K562 (cell line): ENCODE measurements at regions not wholly inside any gene's neighbourhood (a gene's known extent, or its start where the extent isn't known, plus 50 kb on each side); places are given as distances from the start of the nearest gene placed in this dataset.

Source experiments
- ATAC-seq: fragments of 200-7000 bp; cut with Tn5 transposase; 3 replicates; pipeline ENCODE4 v1.9.1; 2020; ENCODE audit warnings: moderate library complexity
- BruUV-seq: library from RNA; stranded (reverse); fragments of 400-500 nt; replicated peaks from 2 replicates; lab custom pipeline; 2021; lab: Mats Ljungman, UMichigan
- CTCF ChIA-PET: fragments of 300-600 bp; formaldehyde crosslinking; extraction: SDS; loops from one replicate; lab custom pipeline; 2021; ENCODE audit warnings: low intra/inter-chr PET ratio; lab: Yijun Ruan, JAX
- POLR2A ChIA-PET: fragments of 300-600, 350-650 bp; sonication (Branson Sonifier 250); formaldehyde crosslinking; extraction: SDS; loops from one replicate; lab custom pipeline; 2021; ENCODE audit warnings: antibody characterized with exemption, inconsistent platforms; lab: Yijun Ruan, JAX
- DNase-seq, 4 experiments: peaks; one replicate each; pipeline versions ENCODE4 v3.0.0 to v3.0.0-alpha.2; 2011 to 2018; ENCODE audit warnings: low spot score in 3 of 4, mixed read lengths in 3 of 4; ENCODE audit errors: extremely low read depth in 1 of 4
- FAIRE-seq: peaks from 2 replicates; lab custom pipeline; 2011; peaks lifted over from hg19 to GRCh38; lab: Jason Lieb, UNC
- H2AFZ ChIP-seq: 2 replicates; pipeline ENCODE4 v1.6.0; 2011; ENCODE audit warnings: low read depth, low read length, control low read depth, inconsistent platforms
- H3K27ac ChIP-seq: fragments of 200-600 bp; 3 replicates; pipeline ENCODE4 v1.8.0; 2011; ENCODE audit warnings: low read depth, mild to moderate bottlenecking, control low read depth, inconsistent platforms, low read length, moderate library complexity, mixed read lengths; ENCODE audit errors: extremely low read depth
- H3K27me3 ChIP-seq, 2 experiments: fragments of 300-600 bp in 1 of 2; 2 replicates in 1 of 2; 3 replicates in 1 of 2; pipeline versions ENCODE4 v1.6.0 to v1.8.0; 2011; ENCODE audit warnings: inconsistent platforms in 2 of 2, low read length in 2 of 2, mild to moderate bottlenecking in 1 of 2, mixed read lengths in 1 of 2, moderate library complexity in 1 of 2; ENCODE audit not compliant: control insufficient read depth in 2 of 2, insufficient read depth in 2 of 2
- H3K36me3 ChIP-seq: fragments of 300-600 bp; 3 replicates; pipeline ENCODE4 v1.8.0; 2011; ENCODE audit warnings: mild to moderate bottlenecking, low read length, inconsistent platforms; ENCODE audit not compliant: control insufficient read depth, insufficient read depth
- H3K4me1 ChIP-seq, 2 experiments: fragments of 200-600 bp in 1 of 2; replicated peaks in 1 of 2; 2 replicates in 1 of 2; 3 replicates in 1 of 2; pipeline versions ENCODE4 v1.5.1 to v1.8.0; 2011; ENCODE audit warnings: inconsistent platforms in 2 of 2, low read length in 2 of 2, mild to moderate bottlenecking in 1 of 2, mixed read lengths in 1 of 2, moderate library complexity in 1 of 2; ENCODE audit not compliant: control insufficient read depth in 2 of 2, insufficient read depth in 2 of 2
- H3K4me2 ChIP-seq: 2 replicates; pipeline ENCODE4 v1.6.1; 2011; ENCODE audit warnings: low read length, control low read depth, inconsistent platforms, mixed read lengths; ENCODE audit not compliant: insufficient read depth
- H3K4me3 ChIP-seq: fragments of 200-600 bp; sonication (generic), shearing (Covaris generic); 2 replicates; pipeline ENCODE4 v1.5.1; 2016; ENCODE audit warnings: control low read depth, inconsistent platforms
- H3K79me2 ChIP-seq: fragments of 200-600 bp; 3 replicates; pipeline ENCODE4 v1.8.0; 2011; ENCODE audit warnings: low read length, inconsistent platforms; ENCODE audit not compliant: control insufficient read depth, insufficient read depth
- H3K9ac ChIP-seq, 2 experiments: 2 replicates each; pipeline versions ENCODE4 v1.6.0 to v1.6.1; 2011; ENCODE audit warnings: low read depth in 2 of 2, low read length in 2 of 2, control low read depth in 1 of 2, inconsistent platforms in 1 of 2, mild to moderate bottlenecking in 1 of 2, mixed read lengths in 1 of 2; ENCODE audit not compliant: insufficient read depth in 1 of 2
- H3K9me1 ChIP-seq: one replicate; pipeline ENCODE4 v1.6.0; 2011; ENCODE audit warnings: inconsistent platforms, mild to moderate bottlenecking, low read length, moderate library complexity; ENCODE audit not compliant: control insufficient read depth, insufficient read depth
- H3K9me3 ChIP-seq: replicated peaks from 2 replicates; pipeline ENCODE4 v1.5.1; 2011; ENCODE audit warnings: low read depth, low read length, inconsistent platforms; ENCODE audit not compliant: control insufficient read depth, insufficient read depth
- H4K20me1 ChIP-seq: replicated peaks from 2 replicates; pipeline ENCODE4 v1.6.1; 2011; ENCODE audit warnings: low read length, inconsistent platforms, mixed read lengths; ENCODE audit not compliant: control insufficient read depth, insufficient read depth
- CC2D1A ChIP-seq: fragments of 450-650 bp; IDR thresholded peaks from 2 replicates; pipeline ENCODE4 v1.6.1; 2017; ENCODE audit warnings: mild to moderate bottlenecking
- ETV6 ChIP-seq, 3 experiments: fragments of 150-350 bp in 1 of 3; sonication (generic) in 1 of 3; formaldehyde crosslinking in 1 of 3; IDR thresholded peaks; 2 replicates each; pipeline versions ENCODE4 v1.6.1 to v1.8.0; 2014 to 2022; ENCODE audit warnings: borderline replicate concordance in 2 of 3, low read depth in 2 of 3, antibody characterized with exemption in 1 of 3, low read length in 1 of 3, mild to moderate bottlenecking in 1 of 3, missing genetic modification reagents in 1 of 3
- FOXK2 ChIP-seq, 2 experiments: fragments of 450-650 bp; IDR thresholded peaks in 1 of 2; conservative IDR thresholded peaks in 1 of 2; 2 replicates each; pipeline ENCODE4 v1.6.1; 2016; ENCODE audit warnings: low read depth in 2 of 2, mild to moderate bottlenecking in 1 of 2
- HDAC8 ChIP-seq: fragments of 450-650 bp; IDR thresholded peaks from 2 replicates; pipeline ENCODE4 v1.6.1; 2016; ENCODE audit warnings: mild to moderate bottlenecking, missing genetic modification characterization, moderate library complexity, missing compliant biosample characterization
- MAFF ChIP-seq: IDR thresholded peaks from 2 replicates; pipeline ENCODE4 v1.6.1; 2012; ENCODE audit warnings: low read length, improper control_type of control experiment
- MAFG ChIP-seq: fragments of 450-650 bp; conservative IDR thresholded peaks from 2 replicates; pipeline ENCODE4 v1.6.1; 2016; ENCODE audit warnings: missing genetic modification characterization, missing compliant biosample characterization
- NFE2 ChIP-seq: IDR thresholded peaks from 2 replicates; pipeline ENCODE4 v1.6.1; 2014; ENCODE audit warnings: antibody characterized with exemption, low read depth
- NFRKB ChIP-seq: fragments of 450-650 bp; IDR thresholded peaks from 2 replicates; pipeline ENCODE4 v1.6.1; 2016; ENCODE audit warnings: low read depth
- RUNX1 ChIP-seq: sonication (generic); IDR thresholded peaks from 2 replicates; pipeline ENCODE4 v1.6.1; 2016; ENCODE audit warnings: antibody characterized with exemption, low read depth
- SAFB ChIP-seq: fragments of 200-400 bp; formaldehyde crosslinking; IDR thresholded peaks from 2 replicates; pipeline ENCODE4 v1.6.1; 2017; ENCODE audit warnings: low read depth, low read length, borderline replicate concordance
- SMARCA4 ChIP-seq: fragments of 450-650 bp; IDR thresholded peaks from 2 replicates; pipeline ENCODE4 v1.6.1; 2016
- SOX6 ChIP-seq: fragments of 450-650 bp; IDR thresholded peaks from 2 replicates; pipeline ENCODE4 v1.6.1; 2014; ENCODE audit warnings: mild to moderate bottlenecking
- SREBF1 ChIP-seq: fragments of 150-350 bp; IDR thresholded peaks from 2 replicates; pipeline ENCODE4 v1.6.1; 2014; ENCODE audit warnings: antibody characterized with exemption, low read depth, low read length, borderline replicate concordance
- SRSF3 ChIP-seq: fragments of 200-400 bp; formaldehyde crosslinking; IDR thresholded peaks from 2 replicates; pipeline ENCODE4 v1.6.1; 2016; ENCODE audit warnings: mild to moderate bottlenecking, low read length, moderate library complexity; ENCODE audit not compliant: insufficient read depth
- ZNF316 ChIP-seq: fragments of 450-650 bp; IDR thresholded peaks from 2 replicates; pipeline ENCODE4 v1.6.1; 2016
- ZNF431 ChIP-seq: sonication (generic); formaldehyde crosslinking; IDR thresholded peaks from 2 replicates; pipeline ENCODE4 v1.8.0; 2022; ENCODE audit warnings: mild to moderate bottlenecking, missing genetic modification reagents
- WGBS: fragments of 100-300 bp; shearing (Covaris generic); methylation state at CpG from one replicate; pipeline ENCODE4 v1.1.6; 2016; ENCODE audit warnings: low coverage, mixed read lengths; ENCODE audit not compliant: insufficient coverage; ENCODE audit errors: missing lambda C conversion rate; 5-methylcytosine and 5-hydroxymethylcytosine counted together
- in situ Hi-C: fragments of 300-500 bp; cut with MboI; formaldehyde crosslinking; loops from 4 replicates; pipeline ENCODE4 v1.15.0; 2018; ENCODE audit warnings: inconsistent platforms, mixed read lengths
- intact Hi-C: fragments of 100-400 bp; cut with micrococcal nuclease; formaldehyde crosslinking; loops from 2 replicates; pipeline ENCODE4 v1.14.2; 2022
- TF ChIP-seq, protein P1 (sequence below): sonication (generic); formaldehyde crosslinking; IDR thresholded peaks from 2 replicates; pipeline ENCODE4 v1.8.1; 2023; ENCODE audit warnings: mild to moderate bottlenecking, missing genetic modification reagents
- TF ChIP-seq, protein P2 (sequence below): fragments of 450-650 bp; IDR thresholded peaks from 2 replicates; pipeline ENCODE4 v1.6.1; 2017; ENCODE audit warnings: antibody characterized with exemption, mild to moderate bottlenecking

DNA sequence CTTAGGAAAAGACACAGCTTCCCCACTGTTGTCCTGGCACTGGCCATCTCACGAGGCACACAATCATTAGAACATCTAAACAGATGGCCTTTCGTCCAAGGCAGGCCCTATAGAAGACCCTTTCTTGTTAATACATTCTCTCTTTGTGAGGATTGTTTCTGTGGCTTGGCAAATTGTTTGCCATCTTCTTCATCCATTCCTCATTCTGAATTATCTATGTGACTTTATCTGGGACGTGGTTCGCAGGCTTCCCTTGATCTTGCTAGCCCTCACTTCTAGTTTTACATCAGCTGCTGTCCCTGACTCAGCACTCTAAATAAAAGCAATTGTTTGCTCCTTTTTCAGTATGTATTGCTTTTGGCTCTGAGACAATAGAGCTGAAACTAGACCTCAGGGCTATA, 101.1 kb upstream of the ZC3H11B start:
- peak overlapping the region; percentile 6; the same call in 1 of the 2 replicates for H3K4me2 ChIP-seq
- ChIA-PET CTCF (no interaction called here), POLR2A (interaction anchor here (0.6 kb wide), 1 partner anchor 134 kb away, joined by 3 read pairs; no protein-coding TSS in a partner anchor)
- H3K4me3 ChIP-seq: no peak overlapping the region
- no peaks in the 10 kb centered on the region for H3K27me3 ChIP-seq
- no peak overlapping the region for H3K9ac ChIP-seq
- no peaks in the 10 kb centered on the region for H3K9me3 ChIP-seq
- intact Hi-C loops (no loop called here), in situ Hi-C loops (no loop called here)
- WGBS: 5% methylated on average over 4 of the region's 4 CpGs
- no TSS peak for BruUV-seq
- no peak for DNase-seq
- H2AFZ ChIP-seq: peak overlapping the region; percentile 52; the same call in 1 of the 2 replicates
- H3K9me1 ChIP-seq: no peaks in the 10 kb centered on the region
- H4K20me1 ChIP-seq: no peaks in the 10 kb centered on the region
- FAIRE-seq: no peak
- 0 out of 3 replicates have a peak, but pooled peaks have one; percentile 5 for ATAC-seq
- no peaks in the 10 kb centered on the region for H3K36me3 ChIP-seq
- H3K79me2 ChIP-seq: no peaks in the 10 kb centered on the region
- H3K27ac ChIP-seq: no peak overlapping the region
- peaks cover 0 to 15% of the 10 kb centered on the region in 2 experiments; a peak in 2 of 5 replicates for H3K4me1 ChIP-seq
- TF ChIP-seq MAFF (peak; percentile 45; the same call in 1 of the 2 replicates), MAFG (tag) (peak; percentile 83), FOXK2 (conservative IDR thresholded peaks at IDR 0.05 in 1 of 2, IDR thresholded peaks at IDR 0.05 in 1 of 2; ENCODE audit: low read depth in 2 of 2) (no peak), NFRKB (no peak), ZNF316 (peak; percentile 82), SMARCA4 (no peak), NFE2 (peak; percentile 55; the same call in 1 of the 2 replicates), RUNX1 (no peak), ETV6 (IDR thresholded peaks at IDR 0.05; ENCODE audit: borderline replicate concordance in 1 of 2, low read depth in 2 of 2, low read length in 1 of 2) (no peak), ETV6 (CRISPR knock-in tag; IDR thresholded peaks at IDR 0.05; ENCODE audit: borderline replicate concordance) (no peak), SREBF1 (no peak), CC2D1A (no peak), ZNF431 (CRISPR knock-in tag) (no peak), SOX6 (0 out of 2 replicates have a peak, but pooled peaks have one; percentile 38), HDAC8 (no peak), SRSF3 (no peak), SAFB (no peak)
- TF ChIP-seq, protein P1, sequence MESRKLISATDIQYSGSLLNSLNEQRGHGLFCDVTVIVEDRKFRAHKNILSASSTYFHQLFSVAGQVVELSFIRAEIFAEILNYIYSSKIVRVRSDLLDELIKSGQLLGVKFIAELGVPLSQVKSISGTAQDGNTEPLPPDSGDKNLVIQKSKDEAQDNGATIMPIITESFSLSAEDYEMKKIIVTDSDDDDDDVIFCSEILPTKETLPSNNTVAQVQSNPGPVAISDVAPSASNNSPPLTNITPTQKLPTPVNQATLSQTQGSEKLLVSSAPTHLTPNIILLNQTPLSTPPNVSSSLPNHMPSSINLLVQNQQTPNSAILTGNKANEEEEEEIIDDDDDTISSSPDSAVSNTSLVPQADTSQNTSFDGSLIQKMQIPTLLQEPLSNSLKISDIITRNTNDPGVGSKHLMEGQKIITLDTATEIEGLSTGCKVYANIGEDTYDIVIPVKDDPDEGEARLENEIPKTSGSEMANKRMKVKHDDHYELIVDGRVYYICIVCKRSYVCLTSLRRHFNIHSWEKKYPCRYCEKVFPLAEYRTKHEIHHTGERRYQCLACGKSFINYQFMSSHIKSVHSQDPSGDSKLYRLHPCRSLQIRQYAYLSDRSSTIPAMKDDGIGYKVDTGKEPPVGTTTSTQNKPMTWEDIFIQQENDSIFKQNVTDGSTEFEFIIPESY (CRISPR knock-in tag): no peak
- TF ChIP-seq, protein P2, sequence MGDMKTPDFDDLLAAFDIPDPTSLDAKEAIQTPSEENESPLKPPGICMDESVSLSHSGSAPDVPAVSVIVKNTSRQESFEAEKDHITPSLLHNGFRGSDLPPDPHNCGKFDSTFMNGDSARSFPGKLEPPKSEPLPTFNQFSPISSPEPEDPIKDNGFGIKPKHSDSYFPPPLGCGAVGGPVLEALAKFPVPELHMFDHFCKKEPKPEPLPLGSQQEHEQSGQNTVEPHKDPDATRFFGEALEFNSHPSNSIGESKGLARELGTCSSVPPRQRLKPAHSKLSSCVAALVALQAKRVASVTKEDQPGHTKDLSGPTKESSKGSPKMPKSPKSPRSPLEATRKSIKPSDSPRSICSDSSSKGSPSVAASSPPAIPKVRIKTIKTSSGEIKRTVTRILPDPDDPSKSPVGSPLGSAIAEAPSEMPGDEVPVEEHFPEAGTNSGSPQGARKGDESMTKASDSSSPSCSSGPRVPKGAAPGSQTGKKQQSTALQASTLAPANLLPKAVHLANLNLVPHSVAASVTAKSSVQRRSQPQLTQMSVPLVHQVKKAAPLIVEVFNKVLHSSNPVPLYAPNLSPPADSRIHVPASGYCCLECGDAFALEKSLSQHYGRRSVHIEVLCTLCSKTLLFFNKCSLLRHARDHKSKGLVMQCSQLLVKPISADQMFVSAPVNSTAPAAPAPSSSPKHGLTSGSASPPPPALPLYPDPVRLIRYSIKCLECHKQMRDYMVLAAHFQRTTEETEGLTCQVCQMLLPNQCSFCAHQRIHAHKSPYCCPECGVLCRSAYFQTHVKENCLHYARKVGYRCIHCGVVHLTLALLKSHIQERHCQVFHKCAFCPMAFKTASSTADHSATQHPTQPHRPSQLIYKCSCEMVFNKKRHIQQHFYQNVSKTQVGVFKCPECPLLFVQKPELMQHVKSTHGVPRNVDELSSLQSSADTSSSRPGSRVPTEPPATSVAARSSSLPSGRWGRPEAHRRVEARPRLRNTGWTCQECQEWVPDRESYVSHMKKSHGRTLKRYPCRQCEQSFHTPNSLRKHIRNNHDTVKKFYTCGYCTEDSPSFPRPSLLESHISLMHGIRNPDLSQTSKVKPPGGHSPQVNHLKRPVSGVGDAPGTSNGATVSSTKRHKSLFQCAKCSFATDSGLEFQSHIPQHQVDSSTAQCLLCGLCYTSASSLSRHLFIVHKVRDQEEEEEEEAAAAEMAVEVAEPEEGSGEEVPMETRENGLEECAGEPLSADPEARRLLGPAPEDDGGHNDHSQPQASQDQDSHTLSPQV: 0 out of 2 replicates have a peak, but pooled peaks have one; percentile 20
